Liver (tissue), 8 donors: ENCODE measurements at regions not wholly inside any gene's neighbourhood (a gene's known extent, or its start where the extent isn't known, plus 50 kb on each side); places are given as distances from the start of the nearest gene placed in this dataset.

Source experiments
- DNase-seq: peaks from one replicate; pipeline ENCODE4 v3.0.0-alpha.2; 2017; ENCODE audit warnings: low spot score
- H3K27ac ChIP-seq, 2 donors: one replicate each; pipeline ENCODE4 v1.7.0; 2013; ENCODE audit warnings: inconsistent platforms in 2 of 2, low read length in 2 of 2, control low read depth in 1 of 2, low read depth in 1 of 2, mild to moderate bottlenecking in 1 of 2
- H3K27me3 ChIP-seq, 4 donors: one replicate each; pipeline versions ENCODE4 v1.6.1 to v1.7.0; 2013; ENCODE audit warnings: low read length in 3 of 4, inconsistent platforms in 1 of 4, mild to moderate bottlenecking in 1 of 4, moderate library complexity in 1 of 4; ENCODE audit not compliant: control insufficient read depth in 4 of 4, insufficient read depth in 4 of 4
- H3K36me3 ChIP-seq, 4 donors: one replicate each; pipeline versions ENCODE4 v1.6.1 to v1.7.0; 2013; ENCODE audit warnings: low read length in 3 of 4, mild to moderate bottlenecking in 3 of 4, low read depth in 1 of 4, moderate library complexity in 1 of 4; ENCODE audit not compliant: control insufficient read depth in 4 of 4, insufficient read depth in 3 of 4
- H3K4me1 ChIP-seq, 4 donors: one replicate each; pipeline versions ENCODE4 v1.6.1 to v1.7.0; 2013; ENCODE audit warnings: low read length in 3 of 4, mild to moderate bottlenecking in 3 of 4, moderate library complexity in 1 of 4; ENCODE audit not compliant: control insufficient read depth in 4 of 4, insufficient read depth in 4 of 4
- H3K4me3 ChIP-seq, 3 donors: one replicate each; pipeline versions ENCODE4 v1.6.1 to v1.7.0; 2013; ENCODE audit warnings: low read length in 3 of 3, control low read depth in 1 of 3, low read depth in 1 of 3, mild to moderate bottlenecking in 1 of 3
- H3K9ac ChIP-seq, 2 donors: one replicate each; pipeline ENCODE4 v1.7.0; 2013; ENCODE audit warnings: low read length in 2 of 2, mild to moderate bottlenecking in 2 of 2, moderate library complexity in 2 of 2, control low read depth in 1 of 2, low read depth in 1 of 2
- H3K9me3 ChIP-seq, 4 donors: one replicate each; pipeline versions ENCODE4 v1.6.1 to v1.7.0; 2013; ENCODE audit warnings: low read length in 3 of 4; ENCODE audit not compliant: control insufficient read depth in 4 of 4
- EGR1 ChIP-seq, 2 donors: IDR thresholded peaks; 2 replicates each; pipeline ENCODE4 v1.6.1; 2016 to 2018; ENCODE audit warnings: antibody characterized with exemption in 2 of 2, low read depth in 2 of 2
- FOXA1 ChIP-seq: IDR thresholded peaks from 2 replicates; pipeline ENCODE4 v1.6.1; 2016; ENCODE audit warnings: antibody characterized with exemption
- FOXA2 ChIP-seq: IDR thresholded peaks from 2 replicates; pipeline ENCODE4 v1.6.1; 2016; ENCODE audit warnings: antibody characterized with exemption
- GABPA ChIP-seq, 2 donors: IDR thresholded peaks in 1 of 2; conservative IDR thresholded peaks in 1 of 2; 2 replicates each; pipeline ENCODE4 v1.6.1; 2016; ENCODE audit warnings: antibody characterized with exemption in 2 of 2, mild to moderate bottlenecking in 1 of 2, moderate library complexity in 1 of 2
- HNF4A ChIP-seq, 2 donors: conservative IDR thresholded peaks; 2 replicates each; pipeline ENCODE4 v1.6.1; 2016; ENCODE audit warnings: antibody characterized with exemption in 2 of 2, mild to moderate bottlenecking in 2 of 2
- HNF4G ChIP-seq: IDR thresholded peaks from 2 replicates; pipeline ENCODE4 v1.6.1; 2016; ENCODE audit warnings: antibody characterized with exemption
- JUND ChIP-seq, 2 donors: IDR thresholded peaks; 2 replicates each; pipeline ENCODE4 v1.6.1; 2016; ENCODE audit warnings: antibody characterized with exemption in 2 of 2
- NR2F2 ChIP-seq: IDR thresholded peaks from 2 replicates; pipeline ENCODE4 v1.6.1; 2016; ENCODE audit warnings: antibody characterized with exemption
- RAD21 ChIP-seq, 2 donors: IDR thresholded peaks; 2 replicates each; pipeline ENCODE4 v1.6.1; 2016; ENCODE audit warnings: antibody characterized with exemption in 2 of 2, mild to moderate bottlenecking in 2 of 2
- RXRA ChIP-seq, 2 donors: IDR thresholded peaks; 2 replicates each; pipeline ENCODE4 v1.6.1; 2017 to 2018; ENCODE audit warnings: antibody characterized with exemption in 2 of 2, mild to moderate bottlenecking in 1 of 2
- SP1 ChIP-seq: IDR thresholded peaks from 2 replicates; pipeline ENCODE4 v1.6.1; 2018; ENCODE audit warnings: antibody characterized with exemption, mild to moderate bottlenecking
- TAF1 ChIP-seq: conservative IDR thresholded peaks from 2 replicates; pipeline ENCODE4 v1.6.1; 2016; ENCODE audit warnings: antibody characterized with exemption, mild to moderate bottlenecking
- YY1 ChIP-seq: IDR thresholded peaks from 2 replicates; pipeline ENCODE4 v1.6.1; 2016; ENCODE audit warnings: antibody characterized with exemption, mild to moderate bottlenecking
- WGBS: extraction: QIAGEN DNeasy Blood & Tissue Kit; methylation state at CpG from one replicate; pipeline ENCODE4 v1.1.7; 2013; 5-methylcytosine and 5-hydroxymethylcytosine counted together
- TF ChIP-seq, protein P1 (sequence below): IDR thresholded peaks from 2 replicates; pipeline ENCODE4 v1.6.1; 2016; ENCODE audit warnings: antibody characterized with exemption, mild to moderate bottlenecking
- TF ChIP-seq, protein P2 (sequence below): IDR thresholded peaks from 2 replicates; pipeline ENCODE4 v1.6.1; 2016; ENCODE audit warnings: antibody characterized with exemption
- TF ChIP-seq, protein P3 (sequence below): fragments of 150-350 bp; IDR thresholded peaks from 2 replicates; pipeline ENCODE4 v1.5.1; 2017; ENCODE audit warnings: improper control_type of control experiment, low read depth, low read length; ENCODE audit not compliant: missing input control
- TF ChIP-seq, protein P4 (sequence below): IDR thresholded peaks from 2 replicates; pipeline ENCODE4 v1.6.1; 2016; ENCODE audit warnings: antibody characterized with exemption
- TF ChIP-seq, protein P5 (sequence below): IDR thresholded peaks from 2 replicates; pipeline ENCODE4 v1.6.1; 2016; ENCODE audit warnings: antibody characterized with exemption
- donor health status: healthy.
- donor health status: healthy.
- donor health status: healthy.
- donor health status: healthy.
- donor health status: healthy.

DNA sequence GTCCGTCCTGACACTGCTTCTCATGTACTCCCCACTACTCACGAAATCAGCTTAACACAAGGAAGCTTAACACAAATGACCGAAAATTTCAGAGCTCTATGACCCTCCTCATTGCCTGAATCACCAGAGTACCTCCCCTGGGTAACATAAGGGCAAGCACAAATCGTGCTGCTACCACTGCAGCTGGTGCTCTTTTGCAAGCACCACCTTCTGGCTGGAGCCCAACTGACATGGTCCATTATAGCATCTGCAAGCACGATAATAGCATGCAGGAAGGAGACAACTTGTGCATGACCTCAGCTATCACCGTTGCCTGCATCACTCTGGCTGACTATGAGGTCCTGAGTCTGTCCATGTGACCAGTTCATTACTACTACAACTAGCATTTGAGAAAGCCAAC is 308.0 kb downstream of the TEX13C start:
- no peak overlapping the region for H3K4me3 ChIP-seq
- H3K9ac ChIP-seq: no peak overlapping the region
- H3K4me1 ChIP-seq: no peaks in the 10 kb centered on the region
- DNase-seq: no peak
- H3K36me3 ChIP-seq: no peaks in the 10 kb centered on the region
- H3K27ac ChIP-seq: no peak overlapping the region
- no peaks in the 10 kb centered on the region for H3K9me3 ChIP-seq
- TF ChIP-seq GABPA (IDR thresholded peaks at IDR 0.05 in 1 of 2, conservative IDR thresholded peaks at IDR 0.05 in 1 of 2) (no peak), HNF4A (conservative IDR thresholded peaks at IDR 0.05) (no peak), RXRA (IDR thresholded peaks at IDR 0.05) (no peak), JUND (IDR thresholded peaks at IDR 0.05) (no peak), EGR1 (IDR thresholded peaks at IDR 0.05; ENCODE audit: low read depth in 2 of 2) (no peak), FOXA2 (no peak), RAD21 (IDR thresholded peaks at IDR 0.05) (no peak), SP1 (no peak), FOXA1 (no peak), NR2F2 (no peak), YY1 (no peak), HNF4G (no peak), TAF1 (no peak)
- TF ChIP-seq, protein P1, sequence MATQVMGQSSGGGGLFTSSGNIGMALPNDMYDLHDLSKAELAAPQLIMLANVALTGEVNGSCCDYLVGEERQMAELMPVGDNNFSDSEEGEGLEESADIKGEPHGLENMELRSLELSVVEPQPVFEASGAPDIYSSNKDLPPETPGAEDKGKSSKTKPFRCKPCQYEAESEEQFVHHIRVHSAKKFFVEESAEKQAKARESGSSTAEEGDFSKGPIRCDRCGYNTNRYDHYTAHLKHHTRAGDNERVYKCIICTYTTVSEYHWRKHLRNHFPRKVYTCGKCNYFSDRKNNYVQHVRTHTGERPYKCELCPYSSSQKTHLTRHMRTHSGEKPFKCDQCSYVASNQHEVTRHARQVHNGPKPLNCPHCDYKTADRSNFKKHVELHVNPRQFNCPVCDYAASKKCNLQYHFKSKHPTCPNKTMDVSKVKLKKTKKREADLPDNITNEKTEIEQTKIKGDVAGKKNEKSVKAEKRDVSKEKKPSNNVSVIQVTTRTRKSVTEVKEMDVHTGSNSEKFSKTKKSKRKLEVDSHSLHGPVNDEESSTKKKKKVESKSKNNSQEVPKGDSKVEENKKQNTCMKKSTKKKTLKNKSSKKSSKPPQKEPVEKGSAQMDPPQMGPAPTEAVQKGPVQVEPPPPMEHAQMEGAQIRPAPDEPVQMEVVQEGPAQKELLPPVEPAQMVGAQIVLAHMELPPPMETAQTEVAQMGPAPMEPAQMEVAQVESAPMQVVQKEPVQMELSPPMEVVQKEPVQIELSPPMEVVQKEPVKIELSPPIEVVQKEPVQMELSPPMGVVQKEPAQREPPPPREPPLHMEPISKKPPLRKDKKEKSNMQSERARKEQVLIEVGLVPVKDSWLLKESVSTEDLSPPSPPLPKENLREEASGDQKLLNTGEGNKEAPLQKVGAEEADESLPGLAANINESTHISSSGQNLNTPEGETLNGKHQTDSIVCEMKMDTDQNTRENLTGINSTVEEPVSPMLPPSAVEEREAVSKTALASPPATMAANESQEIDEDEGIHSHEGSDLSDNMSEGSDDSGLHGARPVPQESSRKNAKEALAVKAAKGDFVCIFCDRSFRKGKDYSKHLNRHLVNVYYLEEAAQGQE: no peak
- TF ChIP-seq, protein P2, sequence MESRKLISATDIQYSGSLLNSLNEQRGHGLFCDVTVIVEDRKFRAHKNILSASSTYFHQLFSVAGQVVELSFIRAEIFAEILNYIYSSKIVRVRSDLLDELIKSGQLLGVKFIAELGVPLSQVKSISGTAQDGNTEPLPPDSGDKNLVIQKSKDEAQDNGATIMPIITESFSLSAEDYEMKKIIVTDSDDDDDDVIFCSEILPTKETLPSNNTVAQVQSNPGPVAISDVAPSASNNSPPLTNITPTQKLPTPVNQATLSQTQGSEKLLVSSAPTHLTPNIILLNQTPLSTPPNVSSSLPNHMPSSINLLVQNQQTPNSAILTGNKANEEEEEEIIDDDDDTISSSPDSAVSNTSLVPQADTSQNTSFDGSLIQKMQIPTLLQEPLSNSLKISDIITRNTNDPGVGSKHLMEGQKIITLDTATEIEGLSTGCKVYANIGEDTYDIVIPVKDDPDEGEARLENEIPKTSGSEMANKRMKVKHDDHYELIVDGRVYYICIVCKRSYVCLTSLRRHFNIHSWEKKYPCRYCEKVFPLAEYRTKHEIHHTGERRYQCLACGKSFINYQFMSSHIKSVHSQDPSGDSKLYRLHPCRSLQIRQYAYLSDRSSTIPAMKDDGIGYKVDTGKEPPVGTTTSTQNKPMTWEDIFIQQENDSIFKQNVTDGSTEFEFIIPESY: no peak
- TF ChIP-seq, protein P3, sequence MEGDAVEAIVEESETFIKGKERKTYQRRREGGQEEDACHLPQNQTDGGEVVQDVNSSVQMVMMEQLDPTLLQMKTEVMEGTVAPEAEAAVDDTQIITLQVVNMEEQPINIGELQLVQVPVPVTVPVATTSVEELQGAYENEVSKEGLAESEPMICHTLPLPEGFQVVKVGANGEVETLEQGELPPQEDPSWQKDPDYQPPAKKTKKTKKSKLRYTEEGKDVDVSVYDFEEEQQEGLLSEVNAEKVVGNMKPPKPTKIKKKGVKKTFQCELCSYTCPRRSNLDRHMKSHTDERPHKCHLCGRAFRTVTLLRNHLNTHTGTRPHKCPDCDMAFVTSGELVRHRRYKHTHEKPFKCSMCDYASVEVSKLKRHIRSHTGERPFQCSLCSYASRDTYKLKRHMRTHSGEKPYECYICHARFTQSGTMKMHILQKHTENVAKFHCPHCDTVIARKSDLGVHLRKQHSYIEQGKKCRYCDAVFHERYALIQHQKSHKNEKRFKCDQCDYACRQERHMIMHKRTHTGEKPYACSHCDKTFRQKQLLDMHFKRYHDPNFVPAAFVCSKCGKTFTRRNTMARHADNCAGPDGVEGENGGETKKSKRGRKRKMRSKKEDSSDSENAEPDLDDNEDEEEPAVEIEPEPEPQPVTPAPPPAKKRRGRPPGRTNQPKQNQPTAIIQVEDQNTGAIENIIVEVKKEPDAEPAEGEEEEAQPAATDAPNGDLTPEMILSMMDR: no peak
- TF ChIP-seq, protein P4, sequence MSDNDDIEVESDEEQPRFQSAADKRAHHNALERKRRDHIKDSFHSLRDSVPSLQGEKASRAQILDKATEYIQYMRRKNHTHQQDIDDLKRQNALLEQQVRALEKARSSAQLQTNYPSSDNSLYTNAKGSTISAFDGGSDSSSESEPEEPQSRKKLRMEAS: no peak
- TF ChIP-seq, protein P5, sequence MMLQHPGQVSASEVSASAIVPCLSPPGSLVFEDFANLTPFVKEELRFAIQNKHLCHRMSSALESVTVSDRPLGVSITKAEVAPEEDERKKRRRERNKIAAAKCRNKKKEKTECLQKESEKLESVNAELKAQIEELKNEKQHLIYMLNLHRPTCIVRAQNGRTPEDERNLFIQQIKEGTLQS: no peak
- no peaks in the 10 kb centered on the region for H3K27me3 ChIP-seq
- WGBS: 79% methylated on average over 6 of the region's 6 CpGs
